Activated naive CD8-positive, alpha-beta T cell treated with anti-CD3 and anti-CD28 coated beads, Interleukin-2, amount 50 U/mL, for 24 hours (primary cell): ENCODE measurements at regions not wholly inside any gene's neighbourhood (a gene's known extent, or its start where the extent isn't known, plus 50 kb on each side); places are given as distances from the start of the nearest gene placed in this dataset.
A peak's percentile ranks its signal among the peaks of the same experiment; 100 is the strongest.

Experiments
- ATAC-seq: fragments of 150-1000 bp; cut with Tn5 transposase; one replicate; pipeline ENCODE4 v1.10.0; 2021
- DNase-seq: peaks from one replicate; pipeline ENCODE4 v3.0.0; 2021
- H3K27ac Mint-ChIP-seq: one replicate; pipeline ENCODE4 v1.8.0; 2021; ENCODE audit warnings: mild to moderate bottlenecking, mixed read lengths
- H3K27me3 Mint-ChIP-seq: one replicate; pipeline ENCODE4 v1.8.0; 2021; ENCODE audit warnings: mixed read lengths
- H3K36me3 Mint-ChIP-seq: one replicate; pipeline ENCODE4 v1.8.0; 2021; ENCODE audit warnings: low read depth, mixed read lengths
- H3K4me1 Mint-ChIP-seq: one replicate; pipeline ENCODE4 v1.8.0; 2021; ENCODE audit warnings: mixed read lengths
- H3K4me3 Mint-ChIP-seq: one replicate; pipeline ENCODE4 v1.8.0; 2021; ENCODE audit warnings: mild to moderate bottlenecking, moderate library complexity, mixed read lengths
- H3K9me3 Mint-ChIP-seq: one replicate; pipeline ENCODE4 v1.8.0; 2021; ENCODE audit warnings: mixed read lengths

GRCh38 chr3:187795207-187795960 lies 50.1 kb upstream of the BCL6 start:
- Mint-ChIP-seq H3K27me3 (peaks cover 1% of the 10 kb centered on the region), H3K36me3 (no peaks in the 10 kb centered on the region), H3K4me1 (peaks cover 29% of the 10 kb centered on the region), H3K9me3 (no peaks in the 10 kb centered on the region), H3K27ac (no peak overlapping the region), H3K4me3 (no peak overlapping the region)
- no peak for ATAC-seq
- DNase-seq = no peak

- Mint-ChIP-seq H3K27ac (peak overlapping the region; percentile 94), H3K4me1 (peaks cover 53% of the 10 kb centered on the region), H3K27me3 (no peaks in the 10 kb centered on the region), H3K4me3 (no peak overlapping the region), H3K36me3 (no peaks in the 10 kb centered on the region), H3K9me3 (peaks cover 8% of the 10 kb centered on the region)
- ATAC-seq = no peak
- DNase-seq = no peak
Observed at GRCh38 chr3:187798126-187798525, 52.9 kb upstream of the BCL6 start.

GRCh38 chr3:187798531-187799530 lies 53.6 kb upstream of the BCL6 start:
- Mint-ChIP-seq H3K9me3 (peaks cover 8% of the 10 kb centered on the region), H3K36me3 (no peaks in the 10 kb centered on the region), H3K4me1 (peaks cover 60% of the 10 kb centered on the region), H3K27ac (peak overlapping the region; percentile 94), H3K4me3 (peak overlapping the region; percentile 45), H3K27me3 (no peaks in the 10 kb centered on the region)
- ATAC-seq (peak; percentile 30), DNase-seq (no peak)

- no peaks in the 10 kb centered on the region for H3K36me3 Mint-ChIP-seq
- peaks cover 8% of the 10 kb centered on the region for H3K9me3 Mint-ChIP-seq
- ATAC-seq (peak; percentile 21), DNase-seq (no peak)
- peak overlapping the region; percentile 94 for H3K27ac Mint-ChIP-seq
- H3K4me3 Mint-ChIP-seq = peak overlapping the region; percentile 45
- peaks cover 72% of the 10 kb centered on the region for H3K4me1 Mint-ChIP-seq
- no peaks in the 10 kb centered on the region for H3K27me3 Mint-ChIP-seq
Observed at GRCh38 chr3:187799942-187800641, 54.8 kb upstream of the BCL6 start.

GRCh38 chr3:187801152-187801551 lies 55.9 kb upstream of the BCL6 start:
- peaks cover 83% of the 10 kb centered on the region for H3K4me1 Mint-ChIP-seq
- H3K27me3 Mint-ChIP-seq = no peaks in the 10 kb centered on the region
- H3K36me3 Mint-ChIP-seq = no peaks in the 10 kb centered on the region
- DNase-seq (no peak), ATAC-seq (no peak)
- peaks cover 8% of the 10 kb centered on the region for H3K9me3 Mint-ChIP-seq
- H3K4me3 Mint-ChIP-seq = peak overlapping the region; percentile 36
- H3K27ac Mint-ChIP-seq = peak overlapping the region; percentile 94

GRCh38 chr3:187802203-187802927 lies 57.1 kb upstream of the BCL6 start:
- peak overlapping the region; percentile 30 for H3K4me3 Mint-ChIP-seq
- no peak for ATAC-seq
- no peaks in the 10 kb centered on the region for H3K27me3 Mint-ChIP-seq
- H3K4me1 Mint-ChIP-seq = peaks cover 94% of the 10 kb centered on the region
- no peaks in the 10 kb centered on the region for H3K36me3 Mint-ChIP-seq
- DNase-seq = no peak
- H3K9me3 Mint-ChIP-seq = peaks cover 8% of the 10 kb centered on the region
- H3K27ac Mint-ChIP-seq = peak overlapping the region; percentile 89

GRCh38 chr3:187802928-187803259 lies 57.6 kb upstream of the BCL6 start:
- Mint-ChIP-seq H3K27me3 (no peaks in the 10 kb centered on the region), H3K4me3 (peak overlapping the region; percentile 30), H3K4me1 (peaks cover 99% of the 10 kb centered on the region), H3K36me3 (no peaks in the 10 kb centered on the region), H3K27ac (peak overlapping the region; percentile 89), H3K9me3 (peaks cover 8% of the 10 kb centered on the region)
- DNase-seq (peak; percentile 53), ATAC-seq (peak; percentile 70)

- no peak overlapping the region for H3K4me3 Mint-ChIP-seq
- DNase-seq = no peak
- H3K9me3 Mint-ChIP-seq = peaks cover 8% of the 10 kb centered on the region
- no peaks in the 10 kb centered on the region for H3K36me3 Mint-ChIP-seq
- H3K27ac Mint-ChIP-seq = peak overlapping the region; percentile 72
- no peaks in the 10 kb centered on the region for H3K27me3 Mint-ChIP-seq
- no peak for ATAC-seq
- peaks cover 87% of the 10 kb centered on the region for H3K4me1 Mint-ChIP-seq
Observed at GRCh38 chr3:187804120-187804744, 59.0 kb upstream of the BCL6 start.

- H3K4me1 Mint-ChIP-seq = peaks cover 82% of the 10 kb centered on the region
- ATAC-seq = no peak
- H3K27ac Mint-ChIP-seq = peak overlapping the region; percentile 72
- no peak for DNase-seq
- H3K27me3 Mint-ChIP-seq = no peaks in the 10 kb centered on the region
- no peak overlapping the region for H3K4me3 Mint-ChIP-seq
- no peaks in the 10 kb centered on the region for H3K36me3 Mint-ChIP-seq
- peaks cover 8% of the 10 kb centered on the region for H3K9me3 Mint-ChIP-seq
Observed at GRCh38 chr3:187804745-187805121, 59.5 kb upstream of the BCL6 start.

- DNase-seq = no peak
- no peak for ATAC-seq
- Mint-ChIP-seq H3K9me3 (peaks cover 8% of the 10 kb centered on the region), H3K27ac (peak overlapping the region; percentile 68), H3K27me3 (no peaks in the 10 kb centered on the region), H3K36me3 (no peaks in the 10 kb centered on the region), H3K4me3 (no peak overlapping the region), H3K4me1 (peaks cover 72% of the 10 kb centered on the region)
Observed at GRCh38 chr3:187805774-187806173, 60.5 kb upstream of the BCL6 start.

- Mint-ChIP-seq H3K27ac (peak overlapping the region; percentile 74), H3K4me3 (no peak overlapping the region), H3K4me1 (peaks cover 57% of the 10 kb centered on the region), H3K36me3 (no peaks in the 10 kb centered on the region), H3K27me3 (no peaks in the 10 kb centered on the region), H3K9me3 (peaks cover 8% of the 10 kb centered on the region)
- peak; percentile 39 for DNase-seq
- ATAC-seq = peak; percentile 93
Observed at GRCh38 chr3:187807086-187807862, 62.0 kb upstream of the BCL6 start.

GRCh38 chr3:187808527-187808895 lies 63.2 kb upstream of the BCL6 start:
- DNase-seq (no peak), ATAC-seq (no peak)
- H3K4me1 Mint-ChIP-seq = peaks cover 45% of the 10 kb centered on the region
- no peaks in the 10 kb centered on the region for H3K36me3 Mint-ChIP-seq
- no peak overlapping the region for H3K27ac Mint-ChIP-seq
- no peaks in the 10 kb centered on the region for H3K27me3 Mint-ChIP-seq
- no peaks in the 10 kb centered on the region for H3K9me3 Mint-ChIP-seq
- H3K4me3 Mint-ChIP-seq = no peak overlapping the region

GRCh38 chr3:187809612-187809991 lies 64.3 kb upstream of the BCL6 start:
- Mint-ChIP-seq H3K27me3 (no peaks in the 10 kb centered on the region), H3K4me1 (peaks cover 34% of the 10 kb centered on the region), H3K9me3 (no peaks in the 10 kb centered on the region), H3K36me3 (no peaks in the 10 kb centered on the region), H3K27ac (no peak overlapping the region), H3K4me3 (no peak overlapping the region)
- DNase-seq (no peak), ATAC-seq (no peak)
